GM21381 (cell line): ENCODE measurements at regions not wholly inside any gene's neighbourhood (a gene's known extent, or its start where the extent isn't known, plus 50 kb on each side); places are given as distances from the start of the nearest gene placed in this dataset.
"Not testable (repeated sequence)": the region's sequence is repeated elsewhere in the genome, so short reads cannot be mapped to it uniquely, and the experiment has no call there.

ENCODE experiments used
- ATAC-seq: cut with Tn5 transposase; IDR thresholded peaks from one replicate; pipeline ENCODE4 v1.9.1; 2021; ENCODE audit warnings: mild to moderate bottlenecking, moderate library complexity; ENCODE audit not compliant: unreplicated experiment

DNA sequence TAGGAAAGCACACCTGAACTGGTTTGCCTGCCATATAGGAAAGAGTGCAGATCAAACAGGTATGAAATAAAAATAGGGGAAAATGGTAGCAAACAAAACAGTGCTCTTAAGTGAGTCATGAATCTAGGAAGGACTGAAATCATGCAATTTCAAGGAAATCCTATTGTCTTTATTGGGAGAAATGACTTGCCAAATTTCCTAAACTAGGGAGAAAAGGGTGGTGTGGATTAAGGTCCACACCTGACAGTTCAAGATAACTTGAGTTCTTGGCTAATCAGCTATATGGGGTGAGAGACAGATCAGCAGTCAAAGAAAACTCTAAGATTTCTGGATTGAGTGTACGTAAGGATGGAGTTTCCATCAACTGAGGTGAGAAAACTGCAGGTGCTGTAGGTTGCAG is 101.1 kb downstream of the PRKAB2 start:
- no peak for ATAC-seq

DNA sequence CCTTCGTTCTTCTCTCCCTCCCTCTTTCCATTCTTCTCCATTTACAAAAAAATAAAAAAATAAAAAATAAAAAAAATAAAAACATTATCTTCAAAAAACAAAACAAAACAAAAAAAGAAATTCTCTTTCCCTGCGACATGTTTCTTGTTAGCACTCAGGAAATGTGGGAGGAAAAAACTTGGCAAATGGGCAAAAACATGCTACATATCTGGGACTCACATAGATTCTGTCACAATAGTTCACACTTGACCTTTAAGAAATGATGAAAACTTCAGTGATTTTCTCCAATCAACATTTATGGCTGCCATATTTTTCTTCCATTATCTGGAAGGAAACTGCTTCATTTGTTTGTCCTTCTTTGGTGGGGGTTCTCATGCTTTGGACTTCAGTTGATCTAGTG is 109.3 kb downstream of the PRKAB2 start:
- ATAC-seq, result no peak

DNA sequence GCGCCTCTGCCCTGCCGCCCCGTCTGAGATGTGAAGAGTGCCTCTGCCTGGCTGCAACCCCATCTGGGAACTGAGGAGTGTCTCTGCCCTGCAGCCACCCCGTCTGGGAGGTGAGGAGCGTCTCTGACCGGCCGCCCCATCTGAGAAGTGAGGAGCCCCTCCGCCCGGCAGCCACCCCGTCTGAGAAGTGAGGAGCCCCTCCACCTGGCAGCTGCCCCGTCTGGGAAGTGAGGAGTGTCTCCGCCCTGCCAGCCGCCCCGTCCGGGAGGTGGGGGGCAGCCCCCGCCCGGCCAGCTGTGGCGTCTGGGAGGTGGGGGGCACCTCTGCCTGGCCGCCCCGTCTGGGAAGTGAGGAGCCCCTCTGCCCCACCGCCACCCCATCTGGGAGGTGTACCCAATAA is 110.4 kb downstream of the PRKAB2 start:
- not testable (repeated sequence) for ATAC-seq

DNA sequence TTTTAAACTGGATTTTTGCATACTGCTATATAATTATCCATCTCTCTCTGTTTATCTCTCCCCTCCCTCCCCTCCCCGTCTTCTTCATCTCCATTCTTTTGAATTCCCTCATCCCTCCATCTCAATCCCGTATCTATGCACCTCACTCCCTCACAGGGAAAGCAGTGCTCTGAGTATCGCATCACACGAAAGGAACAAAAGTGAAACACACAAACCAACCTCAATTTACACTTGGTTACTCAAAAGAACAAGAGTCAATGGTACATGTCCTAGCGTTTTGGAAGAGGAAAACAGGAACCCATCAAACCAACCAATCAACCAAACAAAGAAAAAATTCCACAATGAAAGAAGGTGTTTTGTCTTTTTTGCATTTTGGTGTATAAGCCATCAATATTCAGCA is 115.1 kb downstream of the NBPF12 start:
- peak; percentile 68 for ATAC-seq

DNA sequence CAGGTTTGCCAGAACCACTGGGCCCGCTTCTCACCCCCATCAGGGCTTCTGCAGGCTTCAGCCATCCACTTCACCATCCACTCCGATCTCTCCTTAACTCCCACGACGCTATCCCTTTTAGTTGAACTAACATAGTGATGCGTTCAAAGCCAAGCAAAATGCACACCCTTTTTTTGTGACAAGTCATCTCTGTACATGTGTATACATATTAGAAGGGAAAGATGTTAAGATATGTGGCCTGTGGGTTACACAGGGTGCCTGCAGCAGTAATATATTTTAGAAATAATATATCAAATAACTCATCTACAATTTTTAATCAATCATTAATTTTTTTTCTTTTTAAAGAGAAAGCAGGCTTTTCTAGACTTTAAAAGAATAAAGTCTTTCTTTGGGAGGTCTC is 114.6 kb downstream of the NBPF12 start:
- ATAC-seq, result no peak

DNA sequence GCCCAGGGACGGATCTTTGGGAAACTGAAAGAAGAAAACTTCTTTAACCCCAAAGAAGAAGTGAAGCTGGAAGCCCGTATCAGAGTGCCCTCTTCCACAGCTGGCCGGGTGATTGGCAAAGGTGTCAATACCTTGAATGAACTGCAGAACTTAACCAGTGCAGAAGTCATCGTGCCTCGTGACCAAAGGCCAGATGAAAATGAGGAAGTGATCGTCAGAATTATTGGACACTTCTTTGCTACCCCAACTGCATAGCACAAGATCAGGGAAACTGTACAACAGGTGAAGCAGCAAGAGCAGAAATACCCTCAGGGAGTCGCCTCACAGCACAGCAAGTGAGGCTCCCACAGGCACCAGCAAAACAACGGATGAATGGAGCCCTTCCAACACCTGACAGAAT is 114.0 kb downstream of the NBPF12 start:
- no peak for ATAC-seq

DNA sequence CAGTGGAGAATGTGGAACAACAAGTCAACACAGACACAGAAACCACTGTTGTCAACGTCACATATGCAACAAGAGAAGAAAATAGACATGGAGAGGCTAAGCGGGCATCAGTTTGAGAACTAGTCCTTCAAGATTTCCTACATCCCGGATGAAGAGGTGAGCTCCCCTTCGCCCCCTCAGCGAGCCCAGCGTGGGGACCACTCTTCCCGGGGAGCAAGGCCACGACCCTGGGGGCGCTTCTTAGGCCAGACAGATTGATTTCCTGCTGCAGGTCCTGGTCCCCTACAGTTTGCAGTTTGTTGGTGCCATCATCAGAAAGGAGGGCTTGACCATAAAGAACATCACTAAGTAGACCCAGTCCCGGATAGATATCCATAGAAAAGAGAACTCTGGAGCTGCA is 113.0 kb downstream of the NBPF12 start:
- ATAC-seq, result no peak

DNA sequence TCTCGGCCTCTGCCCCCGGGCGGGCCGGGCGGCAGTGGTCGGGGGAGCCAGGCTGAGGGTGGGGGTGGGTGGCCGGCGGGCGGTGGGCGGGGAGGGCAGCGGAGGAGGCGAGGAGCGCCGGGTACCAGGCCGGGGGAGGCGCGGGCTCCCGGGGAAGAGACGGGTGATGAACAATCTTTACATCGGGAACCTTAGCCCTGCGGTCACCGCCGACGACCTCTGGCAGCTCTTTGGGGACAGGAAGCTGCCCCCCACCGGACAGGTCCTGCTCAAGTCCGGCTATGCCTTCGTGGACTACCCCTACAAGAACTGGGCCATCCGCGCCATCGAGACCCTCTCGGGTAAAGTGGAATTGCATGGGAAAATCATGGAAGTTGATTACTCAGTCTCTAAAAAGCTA is 112.5 kb downstream of the NBPF12 start:
- ATAC-seq, result no peak

DNA sequence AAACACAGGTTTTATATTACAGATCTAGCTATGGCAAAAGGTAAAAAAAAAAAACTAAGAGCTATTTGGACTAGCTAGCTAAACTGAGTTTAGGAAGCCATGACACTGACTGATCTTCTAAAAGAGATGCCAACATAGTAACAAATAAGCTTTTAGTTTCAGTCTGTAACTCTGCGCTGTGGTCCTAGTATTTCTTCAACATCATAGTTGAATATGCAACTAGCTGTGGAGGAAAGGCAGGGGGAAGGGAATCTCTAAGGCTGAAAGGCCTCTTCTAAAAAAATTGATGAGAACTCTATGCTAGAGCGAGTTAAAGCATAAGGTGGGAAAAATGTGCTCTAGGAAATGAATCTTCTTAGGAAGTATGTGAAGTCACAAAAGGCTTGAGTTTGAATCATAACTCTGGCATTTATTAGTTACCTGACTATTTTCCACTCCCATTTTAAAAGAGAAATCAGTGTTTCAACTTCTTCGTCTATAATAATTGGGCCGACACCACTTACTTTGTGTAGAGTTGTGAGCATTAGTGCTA is 108.8 kb downstream of the NBPF12 start:
- ATAC-seq, result peak; percentile 49

DNA sequence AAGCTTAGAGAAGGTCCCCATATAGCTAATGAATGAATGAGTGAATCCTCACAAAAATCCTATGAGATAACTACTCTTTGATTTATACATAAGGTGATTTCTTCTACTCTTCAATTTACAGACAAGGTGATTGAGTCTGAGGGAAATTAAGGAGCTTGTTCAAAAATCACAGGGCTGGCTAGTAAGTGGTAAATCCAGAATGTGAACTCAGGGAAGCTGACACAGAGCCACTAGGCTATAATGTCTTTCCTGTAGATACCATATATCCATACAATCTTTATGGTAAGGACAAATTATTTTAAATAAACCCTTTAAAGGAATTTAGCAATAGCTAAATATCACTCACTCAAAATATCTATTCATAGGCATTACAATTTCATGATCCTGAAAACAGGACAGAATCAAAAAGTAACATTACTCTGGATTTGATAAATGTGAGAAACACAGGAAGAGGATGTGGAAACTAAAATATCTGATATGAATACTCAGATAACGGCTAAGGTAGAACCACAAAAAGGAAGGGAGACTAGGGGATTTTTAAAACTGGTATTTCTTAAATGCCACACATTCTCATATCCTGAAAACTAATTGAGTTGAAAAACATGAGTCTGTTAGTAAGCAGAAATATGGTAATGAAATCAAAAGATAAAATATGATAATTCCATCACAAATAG is 108.2 kb downstream of the NBPF12 start:
- ATAC-seq, result peak; percentile 37
